ENCODE measurements at regions not wholly inside any gene's neighbourhood (a gene's known extent, or its start where the extent isn't known, plus 50 kb on each side); places are given as distances from the start of the nearest gene placed in this dataset.

DNA sequence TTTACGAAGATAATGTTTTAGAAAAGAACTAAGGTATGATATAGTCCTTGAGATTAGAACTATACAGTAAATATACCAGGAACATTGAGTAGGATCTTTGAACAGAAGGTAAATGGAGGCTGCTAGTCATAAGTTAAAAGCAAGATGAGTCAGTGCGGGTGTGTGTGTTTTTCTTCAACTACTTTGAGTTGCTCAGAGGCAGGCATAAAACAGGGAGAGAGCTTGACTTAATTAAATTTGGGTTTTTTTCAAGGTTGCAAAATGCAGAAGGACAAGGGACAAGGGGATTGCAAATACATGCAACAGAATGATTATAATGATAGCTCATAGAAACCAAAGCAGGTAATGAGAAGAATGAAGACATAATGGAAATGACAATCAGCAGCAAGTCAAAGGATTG, 815.1 kb downstream of the NCAM2 start:
- TF ChIP-seq CTCF (IDR thresholded peaks at IDR 0.05; ENCODE audit: insufficient read depth, low read depth, low read length) (no peak), EZH2 (IDR thresholded peaks at IDR 0.05; ENCODE audit: insufficient read depth, low read length) (no peak)

Measured in astrocyte (in vitro differentiated cells and primary cell).